Motor neuron (in vitro differentiated cells): ENCODE measurements at regions not wholly inside any gene's neighbourhood (a gene's known extent, or its start where the extent isn't known, plus 50 kb on each side); places are given as distances from the start of the nearest gene placed in this dataset.
A peak's percentile ranks its signal among the peaks of the same experiment; 100 is the strongest.

ENCODE experiments used
- ATAC-seq, 8 experiments: fragments of 200-7000 bp; cut with Tn5 transposase; replicated peaks in 6 of 8; 2 replicates each; pipeline ENCODE4 v1.8.0; 2021; ENCODE audit warnings: mild to moderate bottlenecking in 8 of 8, moderate library complexity in 8 of 8
- H3K27ac ChIP-seq, 2 donors: fragments of 250-450 bp; sonication (Bioruptor Pico); 2 replicates each; pipeline ENCODE4 v1.9.0; 2021; ENCODE audit warnings: antibody characterized with exemption in 2 of 2, mild to moderate bottlenecking in 2 of 2, moderate library complexity in 1 of 2
- H3K4me1 ChIP-seq, 2 donors: fragments of 250-450 bp; sonication (Bioruptor Pico); replicated peaks in 1 of 2; 2 replicates each; pipeline ENCODE4 v1.6.1; 2021; ENCODE audit warnings: antibody characterized with exemption in 2 of 2, mild to moderate bottlenecking in 2 of 2, moderate library complexity in 1 of 2
- H3K4me3 ChIP-seq, 5 donors: fragments of 250-450 bp; sonication (Bioruptor Pico); 2 replicates each; pipeline ENCODE4 v1.9.0; 2021; ENCODE audit warnings: antibody characterized with exemption in 5 of 5, mild to moderate bottlenecking in 5 of 5, moderate library complexity in 4 of 5
- WGBS, 10 experiments: fragments of 450-650 bp; shearing (Covaris generic); methylation state at CpG; one replicate each; pipeline ENCODE4 v1.0.0; 2022; 5-methylcytosine and 5-hydroxymethylcytosine counted together
- in situ Hi-C, 9 experiments: fragments of 400-800 bp; cut with MboI; loops; one replicate each; pipeline ENCODE4 v1.15.0; 2021; ENCODE audit warnings: low sequenced_read_pairs in 9 of 9, low pct_unique_long_range_greater_than_20kb in 2 of 9; ENCODE audit not compliant: unreplicated experiment in 9 of 9

DNA sequence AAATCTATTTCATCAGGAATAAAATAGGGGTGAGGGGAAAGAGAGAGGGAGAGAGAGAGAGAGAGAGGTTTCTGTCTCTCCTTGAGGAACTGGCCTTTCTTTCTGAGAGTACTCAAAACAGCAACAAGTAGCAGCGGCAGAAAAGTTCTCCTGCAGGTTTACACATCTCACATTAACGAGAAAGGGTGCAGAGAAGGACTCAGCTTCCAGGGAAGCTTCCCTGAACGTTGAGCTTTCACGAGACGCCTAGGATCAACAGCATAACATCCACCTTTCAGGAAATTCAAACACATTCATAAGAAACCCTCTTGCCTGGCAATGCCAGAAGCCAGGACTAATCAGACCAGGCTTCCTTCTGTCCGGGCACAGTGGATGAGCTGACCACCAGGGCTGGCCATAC lies 162.9 kb downstream of the ZDHHC21 start:
- WGBS, 10 experiments, result 61 to 100% (median 82%) methylated on average over 1 to 6 of the region's 6 CpGs; no CpG with 5 or more reads in 1 of the 10 experiments
- in situ Hi-C loops, result no loop called here
- H3K4me3 ChIP-seq, result no peak overlapping the region
- H3K27ac ChIP-seq, result no peak overlapping the region
- peaks cover 35 to 37% of the 10 kb centered on the region in 2 donors for H3K4me1 ChIP-seq
- ATAC-seq, result no peak

DNA sequence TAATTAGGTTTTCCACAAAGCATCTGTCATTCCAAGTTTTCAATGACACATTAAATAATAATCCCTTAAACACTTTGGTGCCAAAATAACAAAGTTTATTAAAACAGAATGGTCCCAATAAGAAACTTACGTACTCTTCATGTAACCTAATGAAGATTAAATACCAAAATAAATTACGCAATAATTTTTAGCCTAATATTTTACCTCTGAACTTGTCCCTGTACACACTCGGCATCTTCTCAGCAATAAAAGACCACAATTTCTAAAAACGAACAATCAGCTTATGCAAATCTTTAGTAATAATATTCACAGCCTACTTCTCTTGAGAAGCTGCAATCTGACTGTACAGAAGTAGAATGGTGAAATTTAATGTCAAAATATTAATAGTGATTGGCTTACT lies 163.6 kb downstream of the ZDHHC21 start:
- Histone ChIP-seq H3K4me3 (no peak overlapping the region), H3K4me1 (peaks cover 35 to 37% of the 10 kb centered on the region in 2 donors), H3K27ac (no peak overlapping the region)
- ATAC-seq, result no peak
- in situ Hi-C loops, result no loop called here
- WGBS, 10 experiments, result 58 to 100% (median 78%) methylated on average over 1 to 4 of the region's 4 CpGs

DNA sequence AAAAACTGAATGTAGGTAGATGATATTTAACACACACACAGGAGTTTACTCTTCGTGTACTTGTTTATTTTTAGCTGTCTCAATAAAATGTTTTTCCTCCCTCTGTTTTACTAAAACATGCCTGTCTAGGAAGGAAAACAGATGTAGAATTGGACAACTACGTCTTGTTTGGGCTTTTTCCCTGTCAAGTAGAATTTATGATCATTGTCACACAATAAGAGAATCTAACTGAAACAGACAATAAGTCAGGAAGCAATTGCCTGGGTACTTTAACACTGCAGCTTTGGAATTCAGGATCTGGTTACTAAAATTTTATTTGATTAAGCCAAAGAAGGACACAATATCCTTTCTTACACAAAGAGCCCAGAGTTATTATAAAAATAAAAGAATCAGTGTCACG lies 164.2 kb downstream of the ZDHHC21 start:
- WGBS, 10 experiments, result 13 to 80% (median 46%) methylated on average over 1 to 3 of the region's 3 CpGs
- ATAC-seq, result peak in 1 of 8 experiments; percentile 59
- in situ Hi-C loops, result no loop called here
- H3K4me3 ChIP-seq, result no peak overlapping the region
- H3K27ac ChIP-seq, result no peak overlapping the region
- peaks cover 33 to 34% of the 10 kb centered on the region in 2 donors for H3K4me1 ChIP-seq

DNA sequence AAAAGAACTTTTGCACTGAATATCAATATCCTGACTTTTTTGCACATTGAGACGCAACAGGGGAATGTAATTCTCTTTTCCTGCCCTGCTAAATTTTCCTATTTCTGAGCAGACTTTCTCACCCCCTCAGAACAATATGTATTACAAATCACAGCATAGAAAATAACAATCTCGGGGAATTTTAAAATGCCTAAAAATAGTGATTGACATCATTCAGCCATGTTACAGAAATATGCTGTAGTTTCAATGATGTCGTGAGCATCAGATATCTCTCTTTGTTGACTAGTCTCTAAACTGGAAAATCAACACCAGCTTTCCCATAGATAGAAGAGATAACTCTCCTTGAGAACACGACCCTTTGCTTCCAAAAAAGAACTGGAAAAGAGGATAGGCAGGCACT lies 166.7 kb downstream of the ZDHHC21 start:
- ATAC-seq, result no peak
- Histone ChIP-seq H3K4me3 (no peak overlapping the region), H3K4me1 (peaks cover 14% of the 10 kb centered on the region in 2 donors), H3K27ac (no peak overlapping the region)
- 12 to 100% (median 81%) methylated on average over 2 to 4 of the region's 4 CpGs for WGBS, 10 experiments
- in situ Hi-C loops, result no loop called here

DNA sequence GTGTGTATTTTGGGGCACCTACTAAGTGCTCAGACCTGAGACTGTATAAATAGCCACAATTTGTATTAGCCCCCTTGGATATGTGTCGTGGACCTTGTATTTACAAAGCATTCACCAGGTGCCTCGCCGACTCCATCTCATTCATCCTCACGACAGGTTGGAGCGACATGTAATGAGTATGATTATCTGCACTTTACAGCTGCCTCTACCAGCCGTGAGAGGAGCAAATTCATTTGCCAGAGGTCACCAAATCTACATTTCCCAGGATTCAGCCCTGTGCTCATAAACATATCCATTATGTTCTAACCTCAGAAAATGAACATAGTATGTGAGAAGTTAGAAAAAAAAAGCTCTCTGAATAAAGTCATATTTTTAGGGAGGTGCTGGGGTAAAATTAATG lies 167.4 kb downstream of the ZDHHC21 start:
- no peak overlapping the region for H3K27ac ChIP-seq
- H3K4me1 ChIP-seq, result peaks cover 8% of the 10 kb centered on the region in 2 donors
- H3K4me3 ChIP-seq, result no peak overlapping the region
- 0 to 80% (median 41%) methylated on average over 1 to 6 of the region's 6 CpGs; no CpG with 5 or more reads in 1 of the 10 experiments for WGBS, 10 experiments
- in situ Hi-C loops, result no loop called here
- ATAC-seq, result peak in 5 of 8 experiments; percentile 33 to 97 (median 76)

DNA sequence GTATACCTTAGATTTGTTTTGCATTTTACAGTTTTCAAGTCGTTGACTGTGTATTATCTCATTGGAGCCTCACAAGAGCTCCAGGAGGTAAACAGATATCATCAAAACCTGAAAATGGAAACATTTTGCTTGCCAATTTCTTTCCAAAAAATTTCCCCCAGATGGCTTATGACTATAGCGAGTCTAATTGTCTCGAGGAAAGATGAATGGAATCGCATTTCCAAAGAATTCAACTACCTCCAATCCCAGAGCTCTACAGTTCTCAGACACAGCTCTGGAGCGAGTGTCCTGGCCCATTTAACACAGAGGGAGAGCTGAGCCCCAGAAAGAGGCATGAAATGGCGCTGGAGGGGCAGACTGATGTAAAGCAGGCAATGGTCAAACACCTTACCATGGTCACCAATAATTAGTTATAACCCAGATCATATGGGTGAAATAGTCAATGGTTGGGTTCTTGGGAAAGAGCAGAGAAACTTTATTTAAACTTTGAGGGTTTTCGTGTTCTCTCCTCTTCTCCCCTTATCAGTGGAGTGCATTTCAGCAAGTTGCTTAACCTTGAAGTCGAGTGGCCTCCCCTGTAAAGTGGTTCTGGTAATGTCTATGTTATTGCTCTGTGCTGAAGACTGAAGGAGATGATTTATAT lies 168.2 kb downstream of the ZDHHC21 start:
- no peak overlapping the region for H3K27ac ChIP-seq
- H3K4me1 ChIP-seq, result peaks cover 5 to 8% of the 10 kb centered on the region in 2 donors
- no peak for ATAC-seq
- 47 to 94% (median 85%) methylated on average over 2 to 7 of the region's 8 CpGs; no CpG with 5 or more reads in 1 of the 10 experiments for WGBS, 10 experiments
- in situ Hi-C loops, result no loop called here
- H3K4me3 ChIP-seq, result no peak overlapping the region

DNA sequence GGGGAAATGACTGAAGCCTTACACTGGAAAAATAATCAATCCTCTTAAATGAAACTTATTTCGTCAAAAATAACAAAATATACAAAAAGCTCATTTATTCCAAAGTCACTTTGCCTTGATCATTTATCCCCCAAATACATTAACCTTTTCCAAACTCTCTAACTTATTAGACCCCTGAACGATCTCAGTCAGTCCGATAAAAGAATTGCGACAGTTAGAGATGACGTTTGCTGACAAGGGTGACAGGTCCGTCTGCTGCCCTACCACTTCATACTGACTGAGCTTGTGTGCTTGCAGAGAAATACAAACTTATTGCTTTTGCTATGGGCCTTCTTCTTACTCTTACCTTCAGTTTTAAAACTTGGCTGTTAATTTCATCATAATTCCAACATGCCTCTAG lies 169.7 kb downstream of the ZDHHC21 start:
- 83 to 100% (median 93%) methylated on average over 1 to 6 of the region's 6 CpGs; no CpG with 5 or more reads in 2 of the 10 experiments for WGBS, 10 experiments
- no peak for ATAC-seq
- in situ Hi-C loops, result no loop called here
- H3K4me1 ChIP-seq, result peaks cover 0 to 5% of the 10 kb centered on the region in 2 donors
- no peak overlapping the region for H3K4me3 ChIP-seq
- no peak overlapping the region for H3K27ac ChIP-seq

DNA sequence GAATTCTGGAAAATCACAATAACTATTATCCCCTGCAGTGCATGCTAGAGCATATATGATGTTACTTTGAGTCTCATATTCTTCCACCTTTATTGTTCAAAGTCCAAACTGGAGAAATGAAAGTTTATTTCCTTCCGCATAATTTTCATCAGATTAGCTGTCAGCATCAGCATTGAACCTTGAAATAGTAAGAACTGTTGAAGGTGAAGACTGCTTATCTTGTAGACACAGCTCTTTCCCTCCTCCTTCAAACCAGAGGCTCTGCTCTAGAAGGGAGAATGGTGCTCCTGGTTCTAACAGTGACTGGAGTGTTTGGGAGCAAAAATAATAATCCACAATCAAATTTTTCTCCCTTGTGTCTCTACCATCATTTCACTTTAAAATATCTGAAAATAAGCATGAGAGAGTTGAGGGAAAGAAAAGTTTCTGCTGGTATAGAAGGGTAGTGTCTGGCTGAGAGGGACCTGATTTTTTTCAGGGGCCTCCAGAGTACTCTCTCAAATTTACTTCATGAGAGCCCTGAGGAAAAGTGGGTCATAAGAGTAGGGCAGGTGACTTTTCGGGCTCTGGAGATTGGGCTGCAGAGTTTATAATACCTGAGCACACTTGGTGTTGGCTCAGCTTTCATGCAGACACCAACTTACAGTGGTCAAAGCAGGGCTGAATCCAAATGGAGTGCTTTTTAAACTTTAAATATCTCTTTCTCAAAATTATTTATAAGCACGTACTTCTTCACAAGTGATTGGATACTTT lies 170.4 kb downstream of the ZDHHC21 start:
- Histone ChIP-seq H3K4me3 (no peak overlapping the region), H3K27ac (no peak overlapping the region), H3K4me1 (peaks cover 0 to 5% of the 10 kb centered on the region in 2 donors)
- WGBS, 10 experiments, result 25 to 100% (median 95%) methylated on average over 1 to 3 of the region's 3 CpGs; no CpG with 5 or more reads in 1 of the 10 experiments
- in situ Hi-C loops, result no loop called here
- ATAC-seq, result no peak

DNA sequence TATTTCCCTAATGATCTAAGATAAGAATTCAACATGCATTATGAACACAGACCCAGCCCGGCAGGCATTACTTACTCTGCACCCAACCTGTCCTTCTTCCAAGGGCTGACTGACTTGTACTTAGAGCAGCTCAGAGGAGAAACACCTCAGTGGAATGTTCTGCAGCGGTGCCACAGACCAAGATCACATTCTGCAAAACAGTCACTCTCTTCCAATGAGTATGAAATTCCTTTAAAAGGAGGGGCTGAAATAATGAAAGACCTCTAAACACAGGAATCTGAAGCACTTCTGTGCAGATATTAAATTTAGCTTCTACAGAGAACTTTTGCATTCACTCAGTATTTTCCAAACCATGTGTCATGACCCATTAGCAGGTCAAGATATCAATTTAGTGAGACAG lies 172.9 kb downstream of the ZDHHC21 start:
- ATAC-seq, result peak in 1 of 8 experiments; percentile 5
- Histone ChIP-seq H3K4me3 (no peak overlapping the region), H3K4me1 (peaks cover 0 to 10% of the 10 kb centered on the region in 2 donors), H3K27ac (no peak overlapping the region)
- in situ Hi-C loops, result no loop called here
- 72 to 100% (median 86%) methylated on average over 1 to 2 of the region's 2 CpGs; no CpG with 5 or more reads in 5 of the 10 experiments for WGBS, 10 experiments

DNA sequence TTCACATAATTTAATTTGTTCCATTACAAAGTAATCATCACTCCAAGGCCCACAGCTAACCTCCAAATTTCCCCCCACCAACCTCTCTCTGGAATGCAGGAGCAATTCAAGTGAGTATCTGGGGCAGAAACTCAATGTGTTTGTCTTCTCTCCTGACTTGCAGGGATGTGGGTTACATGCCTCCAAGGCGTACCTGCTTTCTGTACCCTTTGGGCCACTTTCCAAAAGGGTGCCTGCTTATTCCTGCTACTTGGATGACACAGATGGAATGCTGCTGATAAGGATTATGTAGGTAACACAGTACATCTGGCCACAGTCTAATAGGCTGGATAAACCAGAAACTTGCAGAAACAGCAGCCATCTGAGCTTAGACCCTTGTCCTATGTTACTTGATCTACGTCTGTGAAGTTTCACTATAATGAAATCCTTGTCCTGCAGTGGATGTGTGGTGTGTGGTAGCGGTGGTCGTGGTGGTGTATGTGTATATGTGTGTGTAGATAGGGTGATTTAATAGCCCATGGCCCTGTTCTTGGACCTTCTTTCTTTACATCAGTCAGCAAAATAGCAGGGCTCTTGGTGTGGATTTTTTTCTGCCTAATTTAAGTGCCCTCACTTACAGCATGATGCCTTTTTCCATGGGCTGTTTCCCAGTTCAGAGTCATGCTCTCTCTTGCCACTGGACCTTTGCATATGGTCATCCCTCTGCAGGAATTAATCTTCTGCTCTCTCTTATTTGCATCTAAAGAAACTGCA lies 175.9 kb downstream of the ZDHHC21 start:
- Histone ChIP-seq H3K4me1 (peaks cover 0 to 10% of the 10 kb centered on the region in 2 donors), H3K4me3 (no peak overlapping the region), H3K27ac (no peak overlapping the region)
- WGBS, 10 experiments, result 25 to 100% (median 100%) methylated on average over 1 of the region's 4 CpGs; no CpG with 5 or more reads in 4 of the 10 experiments
- in situ Hi-C loops, result no loop called here
- ATAC-seq, result peak in 1 of 8 experiments; percentile 20

DNA sequence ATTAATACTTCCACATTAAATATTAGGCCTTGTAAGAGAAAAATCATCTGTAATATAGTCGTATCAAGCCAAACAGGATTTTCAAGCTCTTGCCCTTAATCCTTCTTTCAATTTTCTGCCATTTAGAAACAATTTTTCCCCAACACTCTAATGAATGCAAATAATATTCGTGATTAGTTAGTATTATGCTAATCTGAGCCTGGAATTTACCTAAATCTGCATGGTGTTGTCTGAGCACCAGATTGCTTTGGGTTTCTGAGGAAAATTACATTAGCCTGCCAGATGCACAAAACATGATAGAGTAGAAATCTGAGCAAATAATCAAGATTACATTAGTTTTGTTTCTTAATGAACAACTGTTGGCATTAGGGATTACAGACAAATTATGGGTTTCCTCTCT lies 176.6 kb downstream of the ZDHHC21 start:
- peak in 1 of 8 experiments; percentile 28 for ATAC-seq
- no peak overlapping the region for H3K4me3 ChIP-seq
- peaks cover 0 to 10% of the 10 kb centered on the region in 2 donors for H3K4me1 ChIP-seq
- in situ Hi-C loops, result no loop called here
- WGBS, 10 experiments, result 10 to 100% (median 88%) methylated on average over 1 to 2 of the region's 2 CpGs
- no peak overlapping the region for H3K27ac ChIP-seq

DNA sequence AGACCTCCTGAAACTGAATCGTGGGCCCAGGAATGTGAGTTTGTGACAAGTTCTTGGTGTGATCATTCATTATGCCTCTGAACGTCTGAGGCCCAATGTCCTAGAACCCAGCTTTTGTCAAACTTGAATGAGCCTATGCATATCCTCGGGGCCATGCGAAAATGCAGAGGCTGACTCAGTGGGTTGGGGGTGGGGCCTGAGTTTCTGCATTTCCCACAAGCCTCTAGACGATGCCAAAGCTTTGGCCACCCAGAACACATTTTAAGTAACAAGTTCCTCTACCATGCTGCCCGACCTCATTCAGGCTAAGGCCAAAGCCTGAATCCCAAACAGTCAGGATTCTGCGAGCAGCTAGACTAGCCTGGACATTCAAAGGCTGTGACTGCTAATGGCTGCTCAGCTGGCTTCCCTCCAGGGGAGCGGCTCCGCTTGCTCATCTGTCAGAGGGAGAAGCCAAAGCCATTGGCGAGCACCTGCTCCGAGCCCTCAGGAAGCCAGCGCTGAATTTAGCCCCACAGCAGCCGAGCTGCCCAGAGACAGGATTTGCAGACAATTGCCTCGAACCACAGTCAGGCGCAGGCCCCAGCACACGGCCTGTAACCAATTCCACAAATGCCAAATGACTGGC lies 177.5 kb downstream of the ZDHHC21 start:
- Histone ChIP-seq H3K4me1 (peaks cover 0 to 10% of the 10 kb centered on the region in 2 donors), H3K4me3 (no peak overlapping the region), H3K27ac (peak overlapping the region in 1 of 2 donors; percentile 32)
- ATAC-seq, result peak; percentile 69 to 92 (median 80)
- WGBS, 10 experiments, result 10 to 76% (median 57%) methylated on average over 2 to 6 of the region's 16 CpGs; no CpG with 5 or more reads in 3 of the 10 experiments
- in situ Hi-C loops, result no loop called here
